ENCODE measurements at regions not wholly inside any gene's neighbourhood (a gene's known extent, or its start where the extent isn't known, plus 50 kb on each side); places are given as distances from the start of the nearest gene placed in this dataset.

DNA sequence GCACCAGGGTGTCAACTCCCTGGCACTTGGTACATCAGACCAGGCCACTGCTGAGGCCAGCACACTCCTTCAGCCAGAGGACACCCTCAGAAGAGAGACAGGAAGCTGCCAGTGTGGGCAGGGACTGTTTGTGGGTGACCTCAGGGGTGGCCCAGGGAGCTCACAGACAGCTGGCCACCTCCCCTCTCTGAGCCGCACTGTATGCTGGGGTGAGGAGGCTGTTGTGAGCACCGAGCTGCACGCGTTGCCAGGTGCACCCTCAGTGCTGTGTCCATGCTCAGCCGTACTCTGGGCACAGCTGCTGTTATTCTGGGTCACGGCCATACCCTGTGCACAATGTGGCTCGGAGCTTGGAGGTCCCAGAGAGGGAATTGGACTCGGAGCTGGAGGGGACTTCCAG is 61.5 kb upstream of the NANOS1 start:
- WGBS, 2 donors: 68 to 77% methylated on average over 4 to 8 of the region's 8 CpGs
- Histone ChIP-seq H3K4me3 (no peak overlapping the region), H3K27ac (no peak overlapping the region), H3K27me3 (no peaks in the 10 kb centered on the region), H3K36me3 (ENCODE audit: low read depth, missing control alignments) (no peaks in the 10 kb centered on the region), H3K4me1 (peaks cover 13% of the 10 kb centered on the region), H3K9me3 (no peaks in the 10 kb centered on the region)
- TF ChIP-seq POLR2A (IDR thresholded peaks at IDR 0.05) (no peak), CTCF (IDR thresholded peaks at IDR 0.05) (no peak)
- intact Hi-C loops (cut with DNase I; ENCODE audit: low total_unique reads): no loop called here
- no peak for DNase-seq

DNA sequence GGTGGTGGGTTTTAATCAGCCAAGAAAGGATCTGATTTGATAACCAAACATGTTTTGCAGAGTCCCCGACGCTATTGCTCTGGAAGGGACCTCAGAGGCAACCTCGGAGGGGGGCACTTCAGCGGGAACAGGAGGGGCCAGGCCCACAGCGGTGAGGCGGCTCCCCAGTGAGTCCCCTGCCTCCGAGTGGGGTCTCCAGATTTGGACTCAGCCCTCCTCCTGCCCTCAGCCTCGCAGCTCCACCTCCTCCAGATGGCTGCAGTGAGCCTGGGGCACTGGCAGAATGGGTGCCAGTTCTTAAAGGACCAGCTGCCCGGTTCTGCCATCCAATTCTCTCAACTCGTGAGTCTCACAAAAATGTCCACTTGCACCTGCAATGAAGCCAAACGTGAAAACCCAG is 61.0 kb upstream of the NANOS1 start:
- Histone ChIP-seq H3K27ac (no peak overlapping the region), H3K36me3 (ENCODE audit: low read depth, missing control alignments) (no peaks in the 10 kb centered on the region), H3K27me3 (no peaks in the 10 kb centered on the region), H3K9me3 (no peaks in the 10 kb centered on the region), H3K4me3 (no peak overlapping the region), H3K4me1 (peaks cover 13% of the 10 kb centered on the region)
- WGBS, 2 donors: 86 to 93% methylated on average over 10 to 11 of the region's 11 CpGs
- TF ChIP-seq CTCF (IDR thresholded peaks at IDR 0.05): no peak
- TF ChIP-seq POLR2A (IDR thresholded peaks at IDR 0.05): no peak
- intact Hi-C loops (cut with DNase I; ENCODE audit: low total_unique reads): no loop called here
- no peak for DNase-seq

- WGBS, 2 donors: 92 to 93% methylated on average over 5 of the region's 5 CpGs
- Histone ChIP-seq H3K36me3 (ENCODE audit: low read depth, missing control alignments) (no peaks in the 10 kb centered on the region), H3K4me3 (no peak overlapping the region), H3K27me3 (no peaks in the 10 kb centered on the region), H3K27ac (no peak overlapping the region), H3K9me3 (no peaks in the 10 kb centered on the region), H3K4me1 (peaks cover 13% of the 10 kb centered on the region)
- TF ChIP-seq CTCF (IDR thresholded peaks at IDR 0.05) (no peak), POLR2A (IDR thresholded peaks at IDR 0.05) (no peak)
- intact Hi-C loops (cut with DNase I; ENCODE audit: low total_unique reads): no loop called here
- DNase-seq: no peak
Measured at GRCh38 chr10:118969014-118969413, 60.5 kb upstream of the NANOS1 start.

DNA sequence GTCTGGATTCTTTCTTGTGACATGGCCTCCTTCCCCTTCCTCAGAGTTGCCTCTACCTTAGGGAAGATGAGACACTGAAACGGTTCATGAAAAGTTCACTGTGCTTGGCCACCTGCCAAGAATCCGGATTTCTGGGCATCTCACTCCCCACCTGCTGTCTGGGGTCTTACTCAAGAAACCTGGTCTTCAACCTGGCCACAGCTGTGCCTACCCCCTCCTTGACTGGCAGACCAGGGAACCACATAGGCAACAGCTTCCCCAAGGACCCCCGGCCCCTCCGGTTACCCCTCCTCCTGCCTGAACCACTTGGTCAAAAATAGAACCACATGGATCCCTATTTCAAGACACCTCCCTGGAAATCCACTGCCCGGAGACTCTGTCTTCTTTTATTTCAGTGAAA is 58.7 kb upstream of the NANOS1 start:
- Histone ChIP-seq H3K4me1 (peaks cover 13% of the 10 kb centered on the region), H3K27ac (no peak overlapping the region), H3K9me3 (no peaks in the 10 kb centered on the region), H3K4me3 (no peak overlapping the region), H3K36me3 (ENCODE audit: low read depth, missing control alignments) (no peaks in the 10 kb centered on the region), H3K27me3 (no peaks in the 10 kb centered on the region)
- intact Hi-C loops (cut with DNase I; ENCODE audit: low total_unique reads): no loop called here
- TF ChIP-seq POLR2A (IDR thresholded peaks at IDR 0.05) (no peak), CTCF (IDR thresholded peaks at IDR 0.05) (no peak)
- no peak for DNase-seq
- WGBS, 2 donors: 67 to 71% methylated on average over 5 of the region's 5 CpGs

GRCh38 chr10:118971187-118971586 is 58.3 kb upstream of the NANOS1 start:
- no peak overlapping the region for H3K27ac ChIP-seq
- DNase-seq: no peak
- TF ChIP-seq POLR2A (IDR thresholded peaks at IDR 0.05) (no peak), CTCF (IDR thresholded peaks at IDR 0.05) (no peak)
- H3K27me3 ChIP-seq: no peaks in the 10 kb centered on the region
- H3K4me1 ChIP-seq: peaks cover 10% of the 10 kb centered on the region
- no peak overlapping the region for H3K4me3 ChIP-seq
- H3K9me3 ChIP-seq: no peaks in the 10 kb centered on the region
- WGBS, 2 donors: 87 to 90% methylated on average over 7 of the region's 7 CpGs
- H3K36me3 ChIP-seq (ENCODE audit: low read depth, missing control alignments): no peaks in the 10 kb centered on the region
- intact Hi-C loops (cut with DNase I; ENCODE audit: low total_unique reads): no loop called here

Measured in testis (tissue), 2 donors.